ENCODE measurements at regions not wholly inside any gene's neighbourhood (a gene's known extent, or its start where the extent isn't known, plus 50 kb on each side); places are given as distances from the start of the nearest gene placed in this dataset.

GRCh38 chr10:110432814-110433565 is 64.7 kb upstream of the DUSP5 start:
- H3K27ac ChIP-seq (ENCODE audit: low read length in 2 of 2), result no peak overlapping the region
- TF ChIP-seq CTCF (IDR thresholded peaks at IDR 0.05) (no peak), EZH2 (IDR thresholded peaks at IDR 0.05; ENCODE audit: borderline replicate concordance, insufficient read depth, low read depth, low read length, poor library complexity, severe bottlenecking) (no peak)
- H4K20me1 ChIP-seq (ENCODE audit: control insufficient read depth, insufficient read depth, low read length, poor library complexity, severe bottlenecking), result no peaks in the 10 kb centered on the region
- Mint-ChIP-seq H3K27me3 (peaks cover 12% of the 10 kb centered on the region), H3K27ac (no peak overlapping the region), H3K4me1 (no peaks in the 10 kb centered on the region), H3K4me3 (no peak overlapping the region), H3K9me3 (ENCODE audit: insufficient read depth) (no peaks in the 10 kb centered on the region)
- CTCF ChIA-PET, result no interaction called here
- 100% methylated on average over 3 of the region's 4 CpGs for WGBS (ENCODE audit: insufficient coverage)
- no peaks in the 10 kb centered on the region for H3K79me2 ChIP-seq (ENCODE audit: control insufficient read depth, insufficient read depth, low read length)
- POLR2A ChIA-PET, result no interaction called here
- H3K4me1 ChIP-seq (ENCODE audit: control insufficient read depth in 2 of 2, insufficient read depth in 2 of 2, low read length in 2 of 2), result no peaks in the 10 kb centered on the region
- H3K9ac ChIP-seq (ENCODE audit: low read length), result no peak overlapping the region
- no peak overlapping the region for H3K4me2 ChIP-seq (replicated peaks; ENCODE audit: low read depth, low read length, poor library complexity, severe bottlenecking)
- H3K9me3 ChIP-seq (ENCODE audit: control extremely low read depth in 1 of 3, control insufficient read depth in 2 of 3, insufficient read depth in 1 of 3, low read length in 2 of 3), result peaks cover 0 to 7% (median 0%) of the 10 kb centered on the region in 3 donors
- no peak overlapping the region for H3K4me3 ChIP-seq (ENCODE audit: control extremely low read depth in 1 of 5, extremely low read depth in 1 of 5, insufficient read depth in 1 of 5, low read depth in 2 of 5, low read length in 4 of 5)
- DNase-seq (no peak), ATAC-seq (ENCODE audit: low read depth) (no peak)
- H3K36me3 ChIP-seq (replicated peaks in 1 of 2; ENCODE audit: control extremely low read depth in 1 of 2, control insufficient read depth in 1 of 2, extremely low read depth in 1 of 2, insufficient read depth in 2 of 2, low read length in 1 of 2), result no peaks in the 10 kb centered on the region
- peaks cover 0 to 7% (median 1%) of the 10 kb centered on the region in 4 experiments for H3K27me3 ChIP-seq (replicated peaks in 1 of 4; ENCODE audit: control extremely low read depth in 1 of 4, control insufficient read depth in 3 of 4, insufficient read depth in 4 of 4, low read length in 3 of 4)
- no peak overlapping the region for H2AFZ ChIP-seq (ENCODE audit: insufficient read depth, low read depth, low read length, poor library complexity, severe bottlenecking)
- intact Hi-C loops (cut with micrococcal nuclease), result no loop called here

- Histone ChIP-seq H3K27ac (ENCODE audit: low read length in 2 of 2) (no peak overlapping the region), H3K4me3 (ENCODE audit: control extremely low read depth in 1 of 5, extremely low read depth in 1 of 5, insufficient read depth in 1 of 5, low read depth in 2 of 5, low read length in 4 of 5) (no peak overlapping the region), H3K36me3 (replicated peaks in 1 of 2; ENCODE audit: control extremely low read depth in 1 of 2, control insufficient read depth in 1 of 2, extremely low read depth in 1 of 2, insufficient read depth in 2 of 2, low read length in 1 of 2) (no peaks in the 10 kb centered on the region), H2AFZ (ENCODE audit: insufficient read depth, low read depth, low read length, poor library complexity, severe bottlenecking) (no peak overlapping the region), H3K9me3 (ENCODE audit: control extremely low read depth in 1 of 3, control insufficient read depth in 2 of 3, insufficient read depth in 1 of 3, low read length in 2 of 3) (peaks cover 0 to 11% (median 0%) of the 10 kb centered on the region in 3 donors), H3K9ac (ENCODE audit: low read length) (no peak overlapping the region), H3K4me1 (ENCODE audit: control insufficient read depth in 2 of 2, insufficient read depth in 2 of 2, low read length in 2 of 2) (no peaks in the 10 kb centered on the region), H4K20me1 (ENCODE audit: control insufficient read depth, insufficient read depth, low read length, poor library complexity, severe bottlenecking) (no peaks in the 10 kb centered on the region), H3K4me2 (replicated peaks; ENCODE audit: low read depth, low read length, poor library complexity, severe bottlenecking) (no peak overlapping the region), H3K27me3 (replicated peaks in 1 of 4; ENCODE audit: control extremely low read depth in 1 of 4, control insufficient read depth in 3 of 4, insufficient read depth in 4 of 4, low read length in 3 of 4) (peaks cover 0 to 7% (median 1%) of the 10 kb centered on the region in 4 experiments), H3K79me2 (ENCODE audit: control insufficient read depth, insufficient read depth, low read length) (no peaks in the 10 kb centered on the region)
- Mint-ChIP-seq H3K4me1 (no peaks in the 10 kb centered on the region), H3K27me3 (peaks cover 12% of the 10 kb centered on the region), H3K4me3 (no peak overlapping the region), H3K27ac (no peak overlapping the region), H3K9me3 (ENCODE audit: insufficient read depth) (no peaks in the 10 kb centered on the region)
- 80% methylated on average over 9 of the region's 9 CpGs for WGBS (ENCODE audit: insufficient coverage)
- ChIA-PET CTCF (no interaction called here), POLR2A (no interaction called here)
- DNase-seq, result no peak
- TF ChIP-seq EZH2 (IDR thresholded peaks at IDR 0.05; ENCODE audit: borderline replicate concordance, insufficient read depth, low read depth, low read length, poor library complexity, severe bottlenecking) (no peak), CTCF (IDR thresholded peaks at IDR 0.05) (no peak)
- no peak for ATAC-seq (ENCODE audit: low read depth)
- intact Hi-C loops (cut with micrococcal nuclease), result no loop called here
Observed at GRCh38 chr10:110433740-110434139, 64.0 kb upstream of the DUSP5 start.

Data from B cell (primary cell).